Neural progenitor cell (in vitro differentiated cells): ENCODE measurements at regions not wholly inside any gene's neighbourhood (a gene's known extent, or its start where the extent isn't known, plus 50 kb on each side); places are given as distances from the start of the nearest gene placed in this dataset.

Source experiments
- EZH2phosphoT487 ChIP-seq: fragments of 200-600 bp; sonication (generic); IDR thresholded peaks from 2 replicates; pipeline ENCODE4 v1.6.1; 2017; ENCODE audit warnings: antibody characterized with exemption
- TF ChIP-seq, protein P1 (sequence below): fragments of 200-600 bp; sonication (generic); IDR thresholded peaks from 2 replicates; pipeline ENCODE4 v1.5.1; 2017; ENCODE audit warnings: antibody characterized with exemption, mild to moderate bottlenecking

DNA sequence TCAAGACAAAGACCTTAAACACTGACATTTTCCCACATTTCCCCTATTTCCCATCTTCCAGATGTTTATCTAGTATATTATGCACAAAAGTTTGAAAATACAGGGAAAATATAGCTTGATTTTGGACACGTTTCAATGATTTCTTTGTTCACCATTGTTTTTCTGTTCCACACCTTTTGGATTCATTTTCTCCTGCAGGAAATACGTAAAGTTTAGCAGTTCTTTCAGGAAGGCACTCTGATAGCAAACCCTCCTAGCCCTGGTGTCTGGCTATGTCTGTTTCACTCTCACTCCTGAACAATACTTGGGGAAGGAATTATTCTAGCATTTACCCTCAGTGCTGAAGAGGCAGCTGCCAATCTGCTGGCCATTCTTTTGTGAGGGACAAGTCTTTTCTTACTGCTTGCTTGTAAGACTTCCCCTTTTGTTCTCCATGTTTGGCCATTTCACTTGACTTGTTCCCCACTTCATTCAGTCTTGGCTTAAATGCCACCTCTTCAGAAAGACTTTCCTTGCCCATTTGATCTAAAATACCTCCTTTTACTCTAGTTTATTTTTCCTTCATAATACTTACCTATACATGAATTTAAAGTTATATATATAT, 195.4 kb downstream of the RNF152 start:
- TF ChIP-seq, protein P1, sequence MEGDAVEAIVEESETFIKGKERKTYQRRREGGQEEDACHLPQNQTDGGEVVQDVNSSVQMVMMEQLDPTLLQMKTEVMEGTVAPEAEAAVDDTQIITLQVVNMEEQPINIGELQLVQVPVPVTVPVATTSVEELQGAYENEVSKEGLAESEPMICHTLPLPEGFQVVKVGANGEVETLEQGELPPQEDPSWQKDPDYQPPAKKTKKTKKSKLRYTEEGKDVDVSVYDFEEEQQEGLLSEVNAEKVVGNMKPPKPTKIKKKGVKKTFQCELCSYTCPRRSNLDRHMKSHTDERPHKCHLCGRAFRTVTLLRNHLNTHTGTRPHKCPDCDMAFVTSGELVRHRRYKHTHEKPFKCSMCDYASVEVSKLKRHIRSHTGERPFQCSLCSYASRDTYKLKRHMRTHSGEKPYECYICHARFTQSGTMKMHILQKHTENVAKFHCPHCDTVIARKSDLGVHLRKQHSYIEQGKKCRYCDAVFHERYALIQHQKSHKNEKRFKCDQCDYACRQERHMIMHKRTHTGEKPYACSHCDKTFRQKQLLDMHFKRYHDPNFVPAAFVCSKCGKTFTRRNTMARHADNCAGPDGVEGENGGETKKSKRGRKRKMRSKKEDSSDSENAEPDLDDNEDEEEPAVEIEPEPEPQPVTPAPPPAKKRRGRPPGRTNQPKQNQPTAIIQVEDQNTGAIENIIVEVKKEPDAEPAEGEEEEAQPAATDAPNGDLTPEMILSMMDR: no peak
- no peak for TF ChIP-seq EZH2phosphoT487
